DMS53 treated with DMSO at 0.1 percent for 48 hours (cell line): ENCODE measurements at regions not wholly inside any gene's neighbourhood (a gene's known extent, or its start where the extent isn't known, plus 50 kb on each side); places are given as distances from the start of the nearest gene placed in this dataset.
"Not testable (repeated sequence)": the region's sequence is repeated elsewhere in the genome, so short reads cannot be mapped to it uniquely, and the experiment has no call there.

Experiments
- DNase-seq: peaks from one replicate; lab custom pipeline; 2025; ENCODE audit not compliant: unreplicated experiment; lab: John Stamatoyannopoulos, UW

GRCh38 chr1:106292130-106292529 lies 764.3 kb upstream of the PRMT6 start:
- no peak for DNase-seq

- DNase-seq = no peak
Observed at GRCh38 chr1:106296431-106296830, 760.0 kb upstream of the PRMT6 start.

DNA sequence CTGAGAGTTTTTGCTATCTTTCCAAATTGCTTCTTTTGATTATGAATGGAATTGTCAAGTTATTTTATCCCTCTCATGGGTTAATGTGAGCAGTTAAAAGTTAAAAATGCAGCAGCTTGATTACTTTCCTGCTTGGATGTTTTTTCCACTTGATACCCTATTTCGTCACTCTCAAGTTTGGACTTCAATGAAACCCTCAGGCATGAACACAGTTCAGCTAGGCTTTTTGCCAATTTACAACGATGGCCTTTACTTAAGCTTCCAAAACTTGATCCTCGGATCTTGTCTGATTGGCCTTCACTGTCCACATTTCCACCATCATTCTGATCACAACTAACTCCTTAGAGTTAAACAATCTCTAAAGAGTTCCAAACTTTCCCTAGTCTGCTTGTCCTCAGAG lies 752.4 kb upstream of the PRMT6 start:
- no peak for DNase-seq

DNA sequence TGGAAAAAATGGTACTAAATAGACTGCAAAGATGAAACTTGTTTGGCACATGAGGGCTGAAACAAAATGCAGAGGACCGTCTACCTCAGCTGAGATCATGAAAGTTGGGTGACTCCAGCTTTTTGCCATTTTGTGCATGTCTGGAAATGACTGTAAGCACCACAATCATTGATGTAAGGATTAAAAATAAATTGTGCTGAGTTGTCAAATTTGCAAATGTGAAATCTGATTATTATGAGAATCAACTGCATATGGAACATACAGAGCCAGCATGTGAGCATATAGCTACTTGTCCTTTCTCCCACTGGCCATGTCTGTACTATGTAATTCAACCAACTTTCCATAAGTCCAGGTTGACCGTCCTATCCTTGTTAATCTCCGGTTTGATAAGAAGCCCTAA lies 736.9 kb upstream of the PRMT6 start:
- no peak for DNase-seq

DNA sequence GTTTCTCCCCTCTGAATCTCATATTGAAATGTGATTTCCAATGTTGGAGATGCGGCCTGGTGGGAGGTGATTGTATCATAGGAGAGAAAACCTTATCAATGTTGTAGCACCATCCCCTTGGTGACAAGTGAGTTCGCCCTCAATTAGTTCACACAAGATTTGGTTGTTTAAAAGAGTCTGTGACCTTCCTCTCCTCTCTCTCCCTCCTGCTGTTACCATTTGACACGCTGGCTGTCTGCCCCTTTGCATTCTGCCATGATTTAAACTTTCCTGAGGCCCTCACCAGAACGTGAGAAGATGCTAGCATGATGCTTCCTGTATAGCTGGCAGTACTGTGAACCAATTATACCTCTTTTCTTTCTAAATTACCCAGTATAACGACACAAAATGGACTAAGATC lies 730.9 kb upstream of the PRMT6 start:
- no peak for DNase-seq

DNA sequence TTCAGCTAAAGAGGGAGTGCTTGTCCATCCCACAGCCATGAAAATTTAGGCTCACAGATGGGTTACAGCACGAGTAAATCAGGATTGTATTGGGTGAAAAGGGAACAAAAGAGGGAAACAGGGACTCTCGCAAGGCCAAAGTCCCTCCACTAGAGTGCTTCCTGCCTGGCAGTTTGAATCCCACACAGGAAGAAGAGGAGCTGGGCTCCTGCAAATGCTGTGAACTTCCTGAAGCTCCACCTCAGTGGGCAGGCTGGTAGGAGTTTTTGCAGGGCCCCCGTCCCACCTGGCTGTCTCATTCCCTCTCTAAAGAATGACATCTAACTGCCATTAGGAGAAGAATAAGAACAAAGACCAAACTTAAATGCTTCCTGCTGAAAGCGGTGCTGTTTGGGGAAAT lies 712.0 kb upstream of the PRMT6 start:
- no peak for DNase-seq

- DNase-seq = no peak
Observed at GRCh38 chr1:106360252-106360651, 696.2 kb upstream of the PRMT6 start.

DNA sequence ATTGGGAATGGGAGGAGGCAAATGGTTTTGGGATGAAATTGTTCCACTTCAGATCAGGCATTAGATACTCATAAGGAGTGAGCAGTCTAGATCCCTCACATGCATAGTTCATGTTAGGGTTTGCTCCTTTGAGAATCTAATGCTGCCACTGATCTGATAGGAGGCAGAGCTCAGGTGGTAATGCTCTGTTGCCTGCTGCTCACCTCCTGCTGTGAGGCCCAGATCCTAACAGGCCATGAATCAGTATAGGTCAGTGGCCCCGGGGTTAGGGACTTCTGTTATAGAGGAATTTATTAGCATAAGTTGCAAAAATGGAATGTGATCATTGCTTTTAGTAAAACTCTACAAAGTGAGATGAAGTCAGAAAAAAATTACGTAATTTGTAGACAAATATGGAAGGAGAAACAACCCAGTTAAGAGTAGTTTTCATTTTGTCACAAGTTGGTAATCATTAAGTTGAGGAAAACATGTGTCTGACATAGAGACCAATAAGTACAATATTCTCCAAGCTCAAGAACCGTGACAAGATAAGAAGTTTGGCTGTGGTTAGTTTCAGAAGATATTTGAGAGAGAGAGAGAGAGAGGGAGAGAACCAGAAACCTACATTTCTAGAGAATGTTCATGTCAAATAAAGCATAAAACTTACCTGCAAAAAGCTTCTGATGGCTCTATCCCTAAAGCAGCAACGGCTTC lies 689.7 kb upstream of the PRMT6 start:
- DNase-seq = no peak

DNA sequence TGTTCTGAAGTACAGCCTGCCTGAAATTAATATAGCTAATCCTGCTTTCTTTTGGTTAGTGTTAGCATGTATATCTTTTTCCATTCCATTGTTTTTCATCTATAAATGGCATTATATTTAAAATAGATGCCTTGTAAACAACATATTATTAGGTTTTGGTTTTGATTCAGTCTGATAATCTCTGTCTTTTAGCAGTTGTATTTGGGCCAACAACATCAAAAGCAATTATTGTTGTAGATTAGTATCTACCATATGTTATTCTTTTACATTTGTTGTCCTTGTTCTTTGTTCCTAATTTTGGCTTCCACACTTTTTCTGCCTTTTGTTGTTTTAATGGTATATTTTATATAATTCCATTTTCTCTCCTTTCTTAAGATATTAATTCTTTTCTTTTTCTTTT lies 678.2 kb upstream of the PRMT6 start:
- DNase-seq = no peak

DNA sequence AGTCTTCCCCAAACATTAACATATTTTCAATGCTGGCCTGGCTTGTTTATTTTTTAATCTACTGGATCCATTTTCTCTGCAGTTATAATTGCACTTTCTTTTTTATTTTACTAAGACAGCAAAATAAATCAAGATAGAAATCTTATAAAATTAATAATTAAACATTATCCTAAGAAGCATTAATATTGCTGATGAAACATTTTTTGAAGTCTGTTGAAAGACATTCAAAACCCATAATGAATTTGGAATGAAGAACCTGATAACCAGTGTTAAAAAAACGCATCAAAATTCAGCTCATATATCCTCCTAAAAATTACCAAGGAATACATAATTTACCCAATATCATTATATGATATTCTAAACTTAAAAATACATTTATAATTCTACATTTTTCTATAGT lies 675.7 kb upstream of the PRMT6 start:
- DNase-seq = no peak

GRCh38 chr1:106389160-106389559 lies 667.3 kb upstream of the PRMT6 start:
- DNase-seq = not testable (repeated sequence)

DNA sequence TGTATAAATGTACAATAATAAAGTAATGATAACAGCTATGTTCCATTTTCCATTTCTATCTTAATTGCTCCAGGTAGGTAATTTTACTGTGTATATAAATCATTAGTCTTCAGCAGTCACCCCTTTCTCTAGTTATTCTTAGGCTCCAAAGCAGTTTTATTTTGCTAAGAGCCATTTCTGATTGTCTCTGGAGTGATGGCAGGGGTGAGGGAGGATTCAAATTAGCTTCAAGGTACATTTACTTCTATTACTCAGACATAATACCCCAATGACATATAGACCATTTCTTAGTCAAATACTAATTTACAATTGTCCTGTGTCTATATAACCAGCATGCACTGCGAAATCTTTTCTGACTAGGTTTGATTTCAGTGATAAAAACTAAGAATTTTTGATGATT lies 663.4 kb upstream of the PRMT6 start:
- DNase-seq = no peak

DNA sequence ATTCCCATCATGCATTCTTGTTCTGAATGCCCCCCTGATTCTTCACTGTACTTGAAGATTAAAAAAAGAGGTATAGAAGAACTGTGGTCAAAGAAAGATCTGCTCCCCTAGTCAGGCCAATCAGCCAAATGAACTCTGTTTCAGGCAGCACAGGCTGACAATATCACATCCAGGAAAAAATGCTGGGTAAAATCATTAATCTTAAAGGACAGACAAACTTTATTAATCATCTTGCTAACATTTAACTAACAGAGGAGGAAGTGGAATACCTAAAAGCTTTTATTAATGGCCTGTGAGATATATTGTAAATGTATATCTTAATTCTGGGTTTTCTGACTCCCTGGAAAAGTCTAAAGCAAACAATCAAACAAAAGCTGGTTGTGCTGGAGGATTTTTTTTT lies 660.5 kb upstream of the PRMT6 start:
- no peak for DNase-seq

DNA sequence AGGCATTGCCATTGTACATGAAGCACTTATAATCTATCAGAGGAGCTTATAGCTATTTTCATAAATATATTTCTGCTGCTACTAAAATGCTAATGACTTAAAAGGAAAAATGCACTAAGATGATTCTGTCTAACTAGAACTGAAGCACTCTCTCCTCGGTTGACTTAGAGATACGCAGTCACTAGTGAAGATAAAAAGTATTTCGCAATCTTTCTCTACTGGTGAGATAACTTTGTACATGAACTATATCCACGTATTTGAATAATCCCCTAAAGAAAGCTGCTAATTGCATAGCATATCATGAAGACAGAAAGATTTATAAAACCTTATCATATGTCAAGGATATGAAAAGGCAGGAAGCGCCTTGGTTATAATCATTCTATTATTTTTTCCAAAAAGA lies 658.1 kb upstream of the PRMT6 start:
- DNase-seq = no peak

- no peak for DNase-seq
Observed at GRCh38 chr1:106406114-106406513, 650.4 kb upstream of the PRMT6 start.

GRCh38 chr1:106412321-106412720 lies 644.2 kb upstream of the PRMT6 start:
- not testable (repeated sequence) for DNase-seq

DNA sequence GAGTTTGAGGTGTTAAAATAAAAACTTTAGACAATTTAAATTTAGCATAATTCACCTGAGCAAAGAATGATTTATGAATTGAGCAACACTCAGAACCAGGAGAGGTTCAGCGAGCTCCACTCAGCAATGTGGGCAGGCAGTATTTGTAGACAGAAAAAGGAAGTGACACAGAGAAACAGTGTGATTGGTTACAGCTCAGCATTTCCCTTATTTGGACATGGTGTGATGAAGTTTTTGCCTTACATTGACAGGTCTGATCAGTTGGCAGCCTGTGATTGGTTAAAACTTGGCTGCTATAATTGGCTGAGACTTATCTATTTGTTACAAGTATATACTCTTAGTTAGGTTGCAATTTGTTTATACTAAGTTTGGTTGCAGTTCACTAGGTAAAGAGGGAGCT lies 621.2 kb upstream of the PRMT6 start:
- DNase-seq = no peak

GRCh38 chr1:106439475-106439874 lies 617.0 kb upstream of the PRMT6 start:
- DNase-seq = peak; percentile 30

GRCh38 chr1:106447466-106447865 lies 609.0 kb upstream of the PRMT6 start:
- no peak for DNase-seq

GRCh38 chr1:106456832-106457231 lies 599.6 kb upstream of the PRMT6 start:
- no peak for DNase-seq

- no peak for DNase-seq
Observed at GRCh38 chr1:106457368-106457767, 599.1 kb upstream of the PRMT6 start.

- no peak for DNase-seq
Observed at GRCh38 chr1:106458866-106459265, 597.6 kb upstream of the PRMT6 start.

- DNase-seq = no peak
Observed at GRCh38 chr1:106459418-106459817, 597.1 kb upstream of the PRMT6 start.
